HG03342 (cell line): ENCODE measurements at regions not wholly inside any gene's neighbourhood (a gene's known extent, or its start where the extent isn't known, plus 50 kb on each side); places are given as distances from the start of the nearest gene placed in this dataset.
"Not testable (repeated sequence)": the region's sequence is repeated elsewhere in the genome, so short reads cannot be mapped to it uniquely, and the experiment has no call there.

Source experiments
- ATAC-seq: cut with Tn5 transposase; IDR thresholded peaks from one replicate; pipeline ENCODE4 v1.9.1; 2021; ENCODE audit warnings: mild to moderate bottlenecking, moderate library complexity; ENCODE audit not compliant: unreplicated experiment

DNA sequence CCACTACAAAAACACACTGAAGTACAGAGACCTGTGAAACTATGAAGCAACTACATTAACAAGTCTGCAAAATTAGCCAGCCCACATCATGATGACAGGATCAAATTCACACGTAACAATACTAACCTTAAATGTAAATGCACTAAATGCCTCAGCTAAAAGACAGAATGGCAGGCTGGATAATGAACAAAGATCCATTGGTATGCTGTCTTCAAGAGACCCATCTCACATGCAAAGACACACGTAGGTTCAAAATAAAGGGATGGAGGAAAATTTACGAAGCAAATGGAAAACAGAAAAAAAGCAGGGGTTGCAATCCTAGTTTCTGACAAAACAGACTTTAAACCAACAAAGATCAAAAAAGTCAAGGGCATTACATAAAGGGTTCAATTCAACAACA lies 120.1 kb upstream of the OSTN start:
- ATAC-seq = not testable (repeated sequence)

DNA sequence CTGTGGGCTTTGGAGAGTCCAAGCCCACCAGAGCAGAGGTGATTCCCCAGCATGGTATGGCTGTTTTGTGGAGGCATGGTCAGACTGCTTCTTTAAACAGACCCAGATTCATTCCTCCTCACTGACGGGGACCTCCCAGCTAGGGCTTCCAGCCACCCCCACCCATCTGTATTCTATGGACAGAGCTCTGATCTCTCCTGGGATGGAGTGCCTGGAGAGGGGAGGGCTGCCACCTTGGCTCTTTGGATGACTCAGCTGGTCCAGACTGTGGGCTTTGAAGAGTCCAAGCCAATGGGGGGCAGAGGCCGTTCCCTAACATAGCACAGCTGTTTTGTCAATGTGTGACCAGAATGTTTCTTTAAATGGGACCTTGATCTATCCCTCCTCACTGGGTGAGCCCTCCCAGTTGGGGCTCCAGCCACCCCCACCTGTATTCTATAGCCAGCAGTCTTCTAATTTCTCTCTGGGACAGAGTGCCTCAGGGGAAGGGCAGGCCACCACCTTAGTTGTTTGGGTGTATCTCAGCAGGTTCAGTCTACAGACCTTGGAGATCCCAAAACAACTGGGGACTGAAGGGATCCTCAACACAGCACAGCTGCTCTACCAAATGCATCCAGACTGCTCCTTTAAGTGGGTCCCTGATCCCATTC lies 122.0 kb upstream of the OSTN start:
- no peak for ATAC-seq

DNA sequence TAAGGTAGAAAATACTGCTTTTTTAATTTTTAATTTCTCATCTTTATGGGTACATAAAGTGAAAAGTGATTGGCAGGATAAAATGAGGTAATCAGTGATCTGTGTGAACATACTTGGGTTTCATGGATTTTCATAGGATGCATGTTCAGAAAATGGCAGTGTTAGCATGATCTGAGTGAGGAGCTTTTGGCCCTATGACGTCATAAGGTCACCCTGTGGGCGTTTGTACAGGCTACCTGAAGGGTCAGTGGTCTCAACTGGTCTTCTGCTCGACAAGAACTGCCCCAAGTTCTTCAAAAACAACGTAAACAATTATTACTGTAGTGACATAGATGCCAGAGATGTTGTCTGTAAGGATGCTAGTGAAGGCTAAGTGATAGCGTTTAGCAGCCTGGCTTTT lies 124.5 kb upstream of the OSTN start:
- ATAC-seq = no peak

DNA sequence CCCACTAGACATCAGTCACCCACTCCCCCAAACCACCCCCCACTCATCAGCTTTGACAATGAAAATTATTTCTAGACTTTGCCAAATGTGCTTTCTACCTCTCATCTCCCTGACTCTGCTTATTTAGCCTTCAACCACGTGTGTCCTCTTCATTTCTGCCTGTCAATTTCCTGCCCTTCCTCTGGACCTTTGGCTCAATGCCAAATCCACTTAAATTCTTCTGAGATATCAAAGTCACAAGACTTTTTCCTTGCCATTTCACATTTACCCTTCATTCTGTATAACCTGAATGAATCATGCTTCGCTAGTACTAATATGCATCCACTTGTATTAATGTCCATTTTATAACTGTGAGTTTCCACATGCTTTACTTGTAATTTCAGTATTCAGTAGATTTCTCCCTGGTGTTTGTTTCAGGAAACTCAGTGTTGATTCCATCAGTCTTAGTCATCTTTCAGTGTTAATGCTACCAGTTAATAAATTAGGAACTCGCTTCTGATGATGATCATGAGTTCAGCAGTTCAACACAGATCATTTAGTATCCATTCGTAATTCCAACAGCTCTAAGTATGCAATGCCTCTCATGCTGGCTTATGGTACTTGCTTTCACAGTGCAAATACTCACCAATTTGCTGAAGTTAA lies 128.2 kb upstream of the OSTN start:
- ATAC-seq = no peak

DNA sequence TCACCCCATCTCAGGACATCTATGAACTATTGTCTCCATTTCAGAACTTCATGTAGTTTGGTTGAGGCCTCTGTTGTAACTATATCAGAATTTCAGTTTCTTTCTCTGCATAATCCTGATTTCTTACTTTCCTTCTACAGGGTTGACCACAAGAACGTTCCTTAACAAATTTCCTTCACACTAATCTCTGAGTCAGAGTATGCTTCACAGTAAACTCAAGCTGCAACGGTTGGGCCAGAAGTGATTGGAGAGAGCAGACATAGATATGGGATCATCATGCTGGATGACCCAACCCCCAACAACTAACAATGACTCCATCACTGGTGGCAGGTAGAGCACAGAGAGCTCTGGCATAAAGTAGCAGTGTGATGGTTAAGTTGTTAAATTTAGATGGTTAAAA lies 128.8 kb upstream of the OSTN start:
- ATAC-seq = no peak

DNA sequence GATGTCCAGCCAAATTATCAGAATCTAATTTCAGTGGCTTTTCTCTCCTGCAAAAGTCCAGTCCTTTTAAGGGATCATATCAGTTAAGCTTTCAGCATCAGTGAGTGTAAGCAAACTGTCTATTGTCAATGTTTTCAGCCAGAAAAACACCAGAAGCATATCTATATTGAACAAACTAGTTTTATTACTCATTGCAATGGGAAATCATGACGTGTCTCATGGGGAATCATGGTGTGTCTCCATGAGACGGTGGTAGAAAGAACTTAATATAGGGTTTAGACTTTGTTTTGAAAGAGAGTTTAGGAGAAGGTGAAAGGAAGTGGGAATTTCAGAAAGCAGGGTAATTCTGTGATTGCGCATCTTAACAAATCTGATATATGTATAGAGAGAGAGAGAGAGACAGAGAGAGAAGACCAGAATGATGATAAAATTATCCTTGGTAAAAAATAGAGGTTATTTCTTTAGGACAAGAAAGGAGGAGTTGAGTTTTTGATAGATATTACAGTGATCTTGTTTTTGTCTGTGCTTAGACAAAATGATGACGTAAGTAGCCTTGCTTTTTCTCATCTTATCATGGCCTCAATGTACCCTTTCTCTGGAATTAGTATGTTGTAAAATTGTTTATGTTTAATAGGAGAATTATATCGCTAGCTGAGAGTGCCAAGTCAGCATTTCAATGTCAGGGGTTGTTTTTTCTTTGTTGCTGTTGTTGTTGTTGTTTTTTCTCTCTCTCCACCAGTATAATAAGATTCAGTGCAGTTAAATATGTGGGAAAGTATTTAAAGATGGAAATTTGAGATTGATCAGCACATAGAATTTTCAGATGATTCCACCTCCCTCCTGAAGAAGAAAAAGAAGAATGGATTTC lies 129.9 kb upstream of the OSTN start:
- ATAC-seq = no peak

DNA sequence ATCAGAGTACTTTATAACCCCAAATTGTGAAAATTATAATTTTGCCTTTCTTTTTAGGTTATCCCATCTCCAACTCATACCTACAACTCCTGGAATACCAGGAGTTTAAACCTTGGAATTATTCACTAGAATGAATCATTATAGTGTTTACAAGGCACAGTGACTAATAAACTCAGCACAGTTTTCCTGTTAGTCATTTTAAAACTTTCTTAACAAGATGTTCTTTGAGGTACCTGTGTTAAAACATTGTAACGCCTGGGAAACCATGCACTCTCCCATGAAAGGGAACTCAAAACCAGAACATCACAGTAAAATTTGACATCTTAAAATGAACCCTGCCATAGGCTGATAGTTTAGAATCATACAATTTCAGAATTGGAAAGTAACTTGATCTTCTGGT lies 132.4 kb upstream of the OSTN start:
- ATAC-seq = no peak

DNA sequence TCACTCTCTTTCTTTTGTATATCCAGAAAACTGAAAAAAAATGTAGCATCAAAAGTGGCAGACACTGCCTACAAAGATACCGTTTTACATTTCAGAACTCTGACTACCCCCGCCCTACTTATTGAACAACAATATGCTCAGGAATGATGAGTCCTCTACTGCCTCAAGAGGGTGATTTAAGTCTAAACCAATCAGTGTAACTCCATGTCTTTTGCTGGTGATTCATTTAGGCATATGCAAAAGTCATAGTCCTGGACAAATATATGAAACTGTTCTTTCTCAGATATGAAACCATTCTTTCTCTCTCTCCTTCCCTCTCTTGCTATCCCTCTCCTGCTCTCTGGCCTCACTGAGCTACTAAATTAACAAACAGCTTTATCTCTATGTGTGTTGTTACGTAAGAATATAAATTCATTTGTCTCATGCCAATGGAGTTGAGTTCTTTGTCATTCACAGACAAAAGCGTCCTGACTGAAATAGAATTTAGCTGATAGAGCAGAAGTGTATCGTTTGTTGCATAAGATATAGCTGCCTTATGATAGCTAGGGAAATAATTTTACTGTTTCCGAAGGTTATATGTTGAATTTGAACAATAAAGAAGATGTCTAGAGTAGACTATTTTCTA lies 133.7 kb upstream of the OSTN start:
- ATAC-seq = no peak

DNA sequence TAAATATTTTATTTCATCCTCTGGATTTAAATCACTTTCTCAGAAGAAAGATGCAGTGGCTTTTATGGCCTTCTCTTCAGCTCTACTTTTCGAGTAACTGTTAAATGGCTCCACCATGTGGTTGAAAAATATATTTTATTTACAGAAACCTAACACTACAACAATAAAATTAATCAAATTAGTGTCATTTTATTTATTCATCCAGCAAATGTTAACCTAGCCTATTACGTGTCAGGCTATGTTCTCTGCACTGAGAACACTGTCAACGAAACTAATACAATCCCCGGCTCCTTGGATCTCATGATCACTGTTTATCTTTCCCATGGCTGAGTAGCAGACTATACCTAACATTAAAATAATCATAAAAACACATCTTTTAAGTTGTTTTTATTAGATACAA lies 148.0 kb upstream of the OSTN start:
- peak; percentile 68 for ATAC-seq

DNA sequence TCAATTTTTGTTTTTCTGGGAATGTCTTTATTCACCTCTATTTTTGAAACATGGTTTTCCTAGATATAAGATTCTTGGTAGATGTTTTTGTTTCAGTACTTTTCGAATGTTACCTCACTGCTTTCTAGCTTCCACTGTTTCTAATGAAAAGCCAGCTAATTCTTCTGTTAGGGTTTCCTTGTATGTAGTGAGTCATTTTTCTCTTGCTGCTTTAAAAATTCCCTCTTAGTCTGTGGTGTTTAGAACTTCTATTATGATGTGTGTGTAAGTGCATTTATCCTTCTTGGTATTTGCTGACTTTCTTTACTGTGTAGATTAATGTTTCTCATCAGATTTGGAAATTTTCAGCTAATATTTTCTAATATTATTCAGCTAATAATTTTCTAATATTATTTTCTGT lies 151.1 kb upstream of the OSTN start:
- ATAC-seq = no peak

DNA sequence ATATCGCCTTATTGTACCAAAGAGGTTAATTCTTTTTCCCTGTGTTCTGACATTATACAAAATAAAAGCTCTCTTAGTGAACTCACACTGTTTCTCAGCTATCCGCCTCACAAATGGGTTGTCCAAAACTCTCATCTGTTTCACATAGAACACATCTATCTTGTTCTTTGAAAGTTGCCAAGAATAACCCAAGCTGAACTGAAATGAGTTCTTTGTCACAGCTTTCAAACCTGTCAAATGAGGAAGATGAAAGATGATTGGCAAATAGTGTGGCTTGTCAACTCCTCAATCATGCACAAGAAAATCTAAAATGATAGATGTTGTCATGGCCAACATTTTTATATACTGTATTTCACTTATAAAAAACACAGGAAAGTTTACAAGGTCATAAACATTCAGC lies 168.1 kb upstream of the OSTN start:
- no peak for ATAC-seq

DNA sequence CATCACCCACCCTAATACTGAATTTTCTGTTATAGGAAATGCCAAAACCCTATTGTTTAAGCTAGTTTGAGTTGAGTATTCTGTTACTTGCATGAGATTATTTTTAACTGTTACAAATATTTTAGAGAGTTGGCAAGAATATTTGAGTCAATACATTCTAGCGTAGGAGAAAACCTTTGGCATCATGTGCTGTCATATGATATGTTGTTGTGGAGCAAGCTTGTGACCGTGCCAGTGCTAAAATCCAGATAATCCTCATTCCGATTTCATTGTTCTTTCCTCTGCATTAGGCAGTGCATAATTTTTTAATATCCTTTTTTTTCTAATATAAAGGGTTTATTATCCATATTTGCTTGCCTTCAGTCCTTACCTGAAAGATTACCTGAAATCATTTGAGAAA lies 168.0 kb upstream of the GMNC start:
- no peak for ATAC-seq

DNA sequence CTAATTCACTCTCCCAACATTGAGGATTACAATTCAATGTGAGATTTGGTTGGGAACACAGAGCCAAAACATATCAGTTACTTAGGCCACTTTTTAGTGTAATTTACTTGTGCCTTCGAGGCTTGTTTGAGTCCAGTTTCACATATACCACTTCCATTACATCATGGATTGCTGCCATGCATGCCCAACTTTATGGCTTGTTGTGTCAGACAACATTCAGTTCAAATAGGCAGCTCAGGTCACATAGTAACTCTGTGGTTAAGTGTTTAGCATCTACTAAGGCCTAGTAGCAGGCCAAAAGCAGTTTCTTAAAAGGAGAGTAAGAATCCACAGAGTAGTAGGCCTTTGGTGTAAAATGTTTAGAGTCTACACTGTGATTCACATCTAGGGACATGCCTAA lies 164.3 kb upstream of the GMNC start:
- ATAC-seq = no peak

DNA sequence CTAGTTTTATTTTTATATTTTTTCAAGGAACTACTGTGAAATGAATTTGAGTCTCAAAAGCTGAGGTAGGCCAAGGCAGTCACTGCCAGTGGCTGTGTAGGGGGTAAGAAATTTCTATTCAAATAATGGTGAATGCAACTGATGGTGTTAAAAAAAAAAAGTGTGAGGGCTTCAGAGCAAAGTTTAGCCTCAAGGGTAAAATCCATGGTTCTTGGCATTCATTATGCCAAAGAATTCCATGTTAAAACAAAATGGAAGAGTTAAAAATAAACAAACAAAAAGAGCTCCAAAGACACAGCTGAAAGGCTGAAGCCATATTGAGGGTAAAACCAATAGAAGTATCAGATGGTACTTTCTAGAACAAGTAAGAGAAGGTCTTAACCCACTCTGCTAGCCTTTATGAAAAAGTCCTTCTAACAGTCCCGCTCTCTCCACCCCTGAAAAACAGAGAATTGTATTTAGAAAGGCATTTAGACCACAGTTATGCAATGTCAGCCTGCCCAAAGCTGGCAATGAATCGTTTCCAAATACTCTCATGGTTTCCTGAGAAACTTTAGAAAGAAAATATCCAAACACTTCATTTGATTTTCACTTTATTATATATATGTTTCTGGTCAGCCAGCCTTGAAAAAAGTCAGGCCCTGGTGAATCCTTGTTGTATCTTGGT lies 158.4 kb upstream of the GMNC start:
- ATAC-seq = no peak

DNA sequence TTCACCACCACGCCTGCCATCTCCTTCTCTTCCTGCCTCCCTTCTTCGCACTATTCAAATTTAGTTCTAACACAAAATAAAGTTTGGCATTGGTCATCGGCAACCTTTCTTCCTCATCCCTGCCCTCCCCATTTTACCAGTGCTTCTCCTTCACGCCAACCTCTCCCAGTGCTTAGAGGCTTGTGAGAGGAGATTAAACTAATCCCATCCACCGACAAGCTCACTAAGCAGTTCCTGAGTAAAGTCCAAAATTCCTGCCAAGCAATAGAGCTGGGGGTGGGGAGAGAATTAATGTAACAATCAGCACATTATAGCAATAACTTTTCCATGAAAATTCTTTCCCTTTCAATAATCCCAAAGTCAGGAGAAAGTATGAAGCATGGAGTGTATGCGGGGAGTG lies 157.4 kb upstream of the GMNC start:
- no peak for ATAC-seq

DNA sequence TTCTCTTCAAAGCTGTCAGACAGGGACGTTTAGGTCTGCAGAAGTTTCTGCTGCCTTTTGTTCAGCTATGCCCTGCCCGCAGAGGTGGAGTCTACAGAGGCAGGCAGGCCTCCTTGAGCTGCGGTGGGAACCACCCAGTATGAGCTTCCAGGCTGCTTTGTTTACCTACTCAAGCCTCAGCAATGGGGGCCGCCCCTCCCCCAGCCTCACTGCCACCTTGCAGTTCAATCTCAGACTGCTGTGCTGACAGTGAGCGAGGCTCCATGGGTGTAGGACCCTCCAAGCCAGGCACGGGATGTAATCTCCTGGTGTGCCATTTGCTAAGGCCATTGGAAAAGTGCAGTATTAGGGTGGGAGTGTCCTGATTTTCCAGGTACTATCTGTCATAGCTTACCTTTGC lies 153.5 kb upstream of the GMNC start:
- not testable (repeated sequence) for ATAC-seq

DNA sequence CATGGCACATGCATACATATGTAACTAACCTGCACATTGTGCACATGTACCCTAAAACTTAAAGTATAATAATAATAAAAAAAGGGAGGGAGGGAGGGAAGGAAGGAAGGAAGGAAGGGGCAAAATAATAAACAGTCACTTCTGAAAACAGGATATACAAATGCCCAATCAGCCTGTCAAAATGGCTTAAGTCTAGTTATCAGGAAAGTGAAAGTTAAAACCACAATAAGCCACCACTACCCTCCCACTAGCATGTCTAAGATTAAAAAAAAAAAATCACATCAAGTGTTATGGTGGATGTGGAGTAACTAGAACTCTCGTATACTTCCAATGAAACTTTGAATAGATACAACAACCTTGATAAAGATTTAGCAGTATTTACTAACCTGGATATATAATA lies 145.6 kb upstream of the GMNC start:
- ATAC-seq = peak; percentile 62

DNA sequence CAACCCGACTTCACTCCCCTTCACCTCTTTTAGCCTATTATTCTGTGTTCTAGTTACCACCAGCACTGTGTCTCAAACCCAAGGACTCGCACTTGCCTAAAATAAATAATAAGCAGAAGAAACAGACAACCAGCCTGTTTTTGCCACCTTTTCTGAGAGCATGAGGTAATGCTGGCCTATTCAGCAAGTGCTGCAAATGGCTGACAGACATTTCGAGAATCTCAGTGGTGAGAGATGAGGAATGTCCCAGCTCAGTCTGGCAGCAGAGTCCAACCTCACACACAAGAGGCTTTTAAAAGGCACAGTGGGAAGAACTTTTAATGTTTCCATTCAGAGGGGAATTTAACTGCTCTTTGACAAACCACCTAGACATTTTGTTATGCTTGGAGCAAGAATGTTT lies 143.3 kb upstream of the GMNC start:
- peak; percentile 51 for ATAC-seq

DNA sequence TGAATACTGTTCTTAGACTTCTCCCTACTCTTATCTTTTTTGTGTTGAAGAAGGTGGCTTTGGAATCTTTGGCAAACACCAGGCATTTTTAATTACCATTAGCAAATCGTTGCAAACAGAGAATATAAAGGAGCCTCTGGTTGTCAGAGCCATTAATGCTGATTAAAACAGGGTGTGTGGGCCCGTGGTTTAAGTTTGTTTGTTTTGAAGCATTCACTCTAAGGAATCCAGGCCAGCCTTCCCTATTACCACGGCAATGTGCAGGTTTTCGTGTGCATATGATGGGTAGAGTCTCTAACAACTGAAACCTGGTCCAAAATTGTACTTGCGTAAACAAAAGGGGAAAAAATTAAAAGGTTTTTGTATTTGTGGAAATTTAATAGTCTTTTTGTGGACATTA lies 141.2 kb upstream of the GMNC start:
- ATAC-seq = no peak

DNA sequence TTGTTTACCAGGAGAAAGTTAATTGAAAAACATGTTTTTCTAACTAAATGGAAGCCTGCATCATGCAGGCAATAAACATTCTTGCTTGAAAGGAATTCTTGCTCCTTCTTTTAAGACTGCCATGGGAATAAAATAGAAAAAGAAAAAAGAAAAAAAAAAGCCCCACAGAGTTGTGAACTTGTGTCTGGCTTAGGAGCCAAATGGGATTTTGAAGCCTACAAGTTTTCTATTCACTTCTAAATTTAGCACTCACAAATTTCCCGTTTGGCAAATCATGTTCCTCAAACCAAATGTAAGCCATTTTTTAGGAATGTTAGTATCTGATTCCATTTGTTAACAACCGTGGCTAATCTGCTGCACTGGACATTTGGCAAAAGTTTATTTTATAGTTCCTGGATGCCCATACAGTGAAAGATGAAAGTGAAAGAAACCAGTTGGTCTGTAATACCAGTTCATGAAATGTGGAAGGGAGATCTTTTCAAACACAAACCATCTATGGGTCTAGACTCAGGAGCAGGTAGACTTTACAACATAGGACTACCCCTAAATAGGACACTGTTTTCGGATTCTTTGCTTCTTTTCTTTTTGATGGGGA lies 133.8 kb upstream of the GMNC start:
- no peak for ATAC-seq

DNA sequence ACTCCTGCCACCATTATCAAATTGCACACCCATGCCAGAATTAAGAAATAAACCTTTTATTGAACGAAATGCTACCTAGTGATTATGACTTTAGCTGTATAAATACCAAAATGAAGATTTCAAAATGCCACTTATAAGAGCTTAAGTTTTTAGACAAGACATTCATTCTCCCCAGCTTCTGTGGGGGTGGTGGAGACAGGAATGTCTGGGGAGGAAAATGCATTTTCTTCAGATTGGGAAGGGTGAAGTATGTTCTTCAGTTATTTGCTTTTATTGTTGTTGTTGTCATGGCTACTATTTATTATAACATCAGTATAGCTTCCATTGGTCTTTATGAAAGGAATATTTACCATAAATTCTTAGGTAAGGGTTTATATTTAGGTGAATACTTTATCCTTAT lies 132.7 kb upstream of the GMNC start:
- ATAC-seq = no peak
